Activated T-cell treated with anti-CD3 and anti-CD28 coated beads, Interleukin-2, amount 50 U/mL, for 48 hours (primary cell): ENCODE measurements at regions not wholly inside any gene's neighbourhood (a gene's known extent, or its start where the extent isn't known, plus 50 kb on each side); places are given as distances from the start of the nearest gene placed in this dataset.
A peak's percentile ranks its signal among the peaks of the same experiment; 100 is the strongest.

ENCODE experiments used
- DNase-seq, 2 experiments: peaks; one replicate each; pipeline ENCODE4 v3.0.0-alpha.2; 2020

DNA sequence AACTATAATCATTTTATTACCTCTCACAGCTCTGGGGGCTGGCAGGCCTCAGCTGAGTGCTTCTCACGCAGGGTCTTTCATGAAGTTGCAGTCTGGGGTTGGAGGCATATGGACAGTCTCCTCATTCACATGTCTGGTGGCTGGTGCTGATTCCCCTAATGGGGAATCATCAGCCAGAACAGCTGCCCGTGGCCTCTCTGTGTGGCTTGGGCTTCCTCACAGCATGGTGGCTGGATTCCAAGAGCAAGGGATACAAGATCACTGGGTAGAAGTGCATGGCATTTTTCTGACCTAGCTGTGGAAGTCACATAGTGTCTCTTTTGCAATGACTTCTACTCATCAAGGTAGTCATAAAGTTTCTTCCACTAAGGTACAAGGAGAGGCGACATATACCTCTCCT is 59.0 kb upstream of the LAPTM4A start:
- no peak for DNase-seq

GRCh38 chr2:20108655-20109396 is 57.4 kb upstream of the LAPTM4A start:
- no peak for DNase-seq

GRCh38 chr2:20107776-20108175 is 56.3 kb upstream of the LAPTM4A start:
- no peak for DNase-seq

GRCh38 chr2:20107352-20107751 is 55.9 kb upstream of the LAPTM4A start:
- no peak for DNase-seq

DNA sequence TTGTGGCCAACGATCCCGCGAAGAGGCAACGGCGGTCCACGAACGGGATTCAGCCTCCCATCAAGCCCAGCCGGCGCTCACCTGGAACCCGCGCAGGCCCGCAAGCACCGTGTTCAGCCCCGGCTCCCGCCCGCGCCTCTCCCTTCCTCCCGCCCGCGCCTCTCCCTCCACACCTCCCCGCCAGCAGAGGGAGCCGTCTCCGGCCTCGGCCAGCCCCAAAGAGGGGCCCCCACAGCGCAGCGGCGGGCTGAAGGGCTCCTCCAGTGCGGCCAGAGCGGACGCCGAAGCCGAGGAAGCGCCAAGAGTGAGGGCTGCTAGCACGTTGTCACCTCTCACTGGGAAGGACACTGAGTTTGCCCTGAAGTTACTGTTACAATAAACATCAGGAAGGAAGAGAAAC is 55.3 kb upstream of the LAPTM4A start:
- DNase-seq, result peak; percentile 63 to 67

DNA sequence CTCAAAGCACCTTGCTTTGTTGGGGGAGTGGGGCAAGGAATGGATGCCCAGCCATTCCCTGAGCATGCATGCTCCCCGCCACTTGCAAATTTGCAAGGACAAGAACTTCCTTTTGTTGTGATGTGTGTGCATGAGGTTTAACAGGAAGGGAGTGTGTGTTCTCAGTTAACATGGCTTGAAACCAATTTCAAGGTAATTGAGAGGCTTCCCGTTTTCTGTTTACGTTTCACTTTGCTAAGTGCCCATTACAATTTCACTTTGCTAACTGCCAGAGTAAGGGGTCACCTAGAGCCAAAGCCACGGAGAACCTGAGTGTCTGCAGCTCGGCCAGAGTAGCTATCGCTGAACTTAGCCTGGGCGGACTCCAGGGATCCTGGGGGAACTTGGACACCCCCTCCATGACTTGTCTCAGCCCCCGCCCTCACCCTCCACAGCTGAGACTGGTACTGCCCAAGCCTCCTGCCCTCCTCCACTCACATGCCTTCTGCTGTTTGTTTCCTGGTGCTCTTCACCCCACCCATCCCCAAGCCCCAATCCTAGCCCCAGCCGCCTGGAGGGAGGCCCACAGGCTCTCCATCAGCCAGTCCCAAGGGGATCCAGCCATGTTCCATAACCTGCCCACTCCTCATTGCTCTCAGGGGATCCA is 53.6 kb upstream of the LAPTM4A start:
- DNase-seq, result no peak

DNA sequence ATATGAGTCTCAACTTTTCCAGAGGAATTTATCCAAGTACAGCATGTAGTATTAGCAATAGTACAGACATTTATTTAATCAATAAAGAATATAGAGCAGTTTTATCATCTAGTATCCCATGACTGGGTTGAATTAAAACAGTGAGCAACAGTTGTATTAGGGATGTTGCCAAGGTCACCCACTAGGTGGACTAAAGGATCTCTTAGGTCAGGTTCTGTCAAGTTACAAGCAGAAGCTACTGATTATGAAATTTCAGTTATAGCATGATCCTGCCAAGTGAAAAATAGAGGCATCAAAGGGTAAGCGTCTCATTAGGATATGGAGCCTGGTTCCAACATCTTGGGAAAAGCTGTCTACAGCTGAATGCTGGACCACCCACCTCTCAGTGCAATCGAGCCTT is 52.1 kb upstream of the LAPTM4A start:
- no peak for DNase-seq
